CD8-positive, alpha-beta memory T cell (primary cell): ENCODE measurements at regions not wholly inside any gene's neighbourhood (a gene's known extent, or its start where the extent isn't known, plus 50 kb on each side); places are given as distances from the start of the nearest gene placed in this dataset.
A peak's percentile ranks its signal among the peaks of the same experiment; 100 is the strongest.
"Not testable (repeated sequence)": the region's sequence is repeated elsewhere in the genome, so short reads cannot be mapped to it uniquely, and the experiment has no call there.

Experiments
- CTCF ChIA-PET: fragments of 350-600 bp; sonication (Branson Sonifier 250); formaldehyde crosslinking; loops from one replicate; lab custom pipeline; 2021; ENCODE audit warnings: antibody characterized with exemption; lab: Charles Lee
- POLR2A ChIA-PET: fragments of 350-600 bp; sonication (Branson Sonifier 250); formaldehyde crosslinking; loops from one replicate; lab custom pipeline; 2021; ENCODE audit warnings: antibody characterized with exemption; lab: Charles Lee
- DNase-seq, 5 donors: peaks; one replicate each; pipeline versions ENCODE4 v3.0.0 to v3.0.0-alpha.2; 2020 to 2022; ENCODE audit warnings: mixed read lengths in 1 of 5
- H3K27ac ChIP-seq: one replicate; pipeline ENCODE4 v1.7.0; 2013; ENCODE audit warnings: low read depth, mild to moderate bottlenecking, low read length, moderate library complexity
- H3K27me3 ChIP-seq: 2 replicates; pipeline ENCODE4 v1.7.0; 2013; ENCODE audit warnings: low read length, mild to moderate bottlenecking; ENCODE audit not compliant: insufficient read depth, poor library complexity, severe bottlenecking
- H3K36me3 ChIP-seq: 2 replicates; pipeline ENCODE4 v1.7.0; 2013; ENCODE audit warnings: mild to moderate bottlenecking, low read length, moderate library complexity; ENCODE audit not compliant: insufficient read depth
- H3K4me1 ChIP-seq: 2 replicates; pipeline ENCODE4 v1.7.0; 2013; ENCODE audit warnings: mild to moderate bottlenecking, low read length, moderate library complexity; ENCODE audit not compliant: insufficient read depth
- H3K4me3 ChIP-seq: 2 replicates; pipeline ENCODE4 v1.7.0; 2013; ENCODE audit warnings: mild to moderate bottlenecking, low read length
- H3K9me3 ChIP-seq: 2 replicates; pipeline ENCODE4 v1.7.0; 2013; ENCODE audit warnings: mild to moderate bottlenecking, low read length
- H3K27ac Mint-ChIP-seq, 8 donors: one replicate each; pipeline ENCODE4 v1.8.0; 2020 to 2021; ENCODE audit warnings: mixed read lengths in 8 of 8, mild to moderate bottlenecking in 6 of 8, inconsistent platforms in 3 of 8, moderate library complexity in 3 of 8
- H3K27me3 Mint-ChIP-seq, 2 donors: one replicate each; pipeline ENCODE4 v1.8.0; 2020 to 2021; ENCODE audit warnings: mixed read lengths in 2 of 2, mild to moderate bottlenecking in 1 of 2, moderate library complexity in 1 of 2
- H3K36me3 Mint-ChIP-seq, 3 donors: one replicate each; pipeline ENCODE4 v1.8.0; 2020 to 2021; ENCODE audit warnings: mixed read lengths in 3 of 3, inconsistent platforms in 1 of 3, mild to moderate bottlenecking in 1 of 3
- H3K4me1 Mint-ChIP-seq, 3 donors: one replicate each; pipeline ENCODE4 v1.8.0; 2020 to 2021; ENCODE audit warnings: mixed read lengths in 3 of 3, inconsistent platforms in 1 of 3, mild to moderate bottlenecking in 1 of 3
- H3K4me3 Mint-ChIP-seq, 7 donors: one replicate each; pipeline ENCODE4 v1.8.0; 2020 to 2021; ENCODE audit warnings: mixed read lengths in 7 of 7, mild to moderate bottlenecking in 6 of 7, moderate library complexity in 4 of 7, inconsistent platforms in 2 of 7
- H3K9me3 Mint-ChIP-seq, 5 donors: one replicate each; pipeline ENCODE4 v1.8.0; 2020 to 2022; ENCODE audit warnings: mixed read lengths in 5 of 5, mild to moderate bottlenecking in 3 of 5, moderate library complexity in 2 of 5, inconsistent platforms in 1 of 5

- H3K9me3 ChIP-seq, POLR2A ChIA-PET, H3K27me3 Mint-ChIP-seq, H3K36me3 Mint-ChIP-seq, H3K4me1 ChIP-seq, H3K27me3 ChIP-seq, H3K27ac Mint-ChIP-seq, H3K9me3 Mint-ChIP-seq, H3K36me3 ChIP-seq, CTCF ChIA-PET, DNase-seq, H3K4me3 ChIP-seq, H3K27ac ChIP-seq, H3K4me1 Mint-ChIP-seq, H3K4me3 Mint-ChIP-seq: not testable (repeated sequence)
Measured at GRCh38 chr15:20194591-20195198, 346.9 kb downstream of the GOLGA6L6 start.

GRCh38 chr15:20192982-20193929, 348.3 kb downstream of the GOLGA6L6 start:
- H3K4me1 Mint-ChIP-seq, POLR2A ChIA-PET, CTCF ChIA-PET, H3K4me3 ChIP-seq, H3K4me1 ChIP-seq, H3K27ac ChIP-seq, H3K9me3 Mint-ChIP-seq, H3K36me3 Mint-ChIP-seq, H3K4me3 Mint-ChIP-seq, H3K9me3 ChIP-seq, H3K27me3 Mint-ChIP-seq, H3K36me3 ChIP-seq, H3K27me3 ChIP-seq, H3K27ac Mint-ChIP-seq: not testable (repeated sequence)
- DNase-seq: peak; percentile 30 to 73 (median 45)

- H3K9me3 Mint-ChIP-seq, H3K36me3 Mint-ChIP-seq, H3K27ac ChIP-seq, POLR2A ChIA-PET, H3K4me3 ChIP-seq, CTCF ChIA-PET, H3K9me3 ChIP-seq, H3K27me3 Mint-ChIP-seq, H3K4me1 ChIP-seq, H3K4me1 Mint-ChIP-seq, H3K27me3 ChIP-seq, DNase-seq, H3K36me3 ChIP-seq, H3K4me3 Mint-ChIP-seq, H3K27ac Mint-ChIP-seq: not testable (repeated sequence)
Measured at GRCh38 chr15:20191508-20192125, 350.0 kb downstream of the GOLGA6L6 start.

GRCh38 chr15:20188611-20189010, 353.0 kb downstream of the GOLGA6L6 start:
- DNase-seq, H3K27ac Mint-ChIP-seq, H3K36me3 ChIP-seq, CTCF ChIA-PET, H3K9me3 ChIP-seq, POLR2A ChIA-PET, H3K4me1 ChIP-seq, H3K4me3 ChIP-seq, H3K9me3 Mint-ChIP-seq, H3K27me3 ChIP-seq, H3K4me3 Mint-ChIP-seq, H3K36me3 Mint-ChIP-seq, H3K27ac ChIP-seq, H3K27me3 Mint-ChIP-seq, H3K4me1 Mint-ChIP-seq: not testable (repeated sequence)

- H3K4me1 ChIP-seq, H3K4me3 ChIP-seq, POLR2A ChIA-PET, H3K36me3 ChIP-seq, H3K4me3 Mint-ChIP-seq, H3K27ac Mint-ChIP-seq, CTCF ChIA-PET, H3K9me3 ChIP-seq, H3K36me3 Mint-ChIP-seq, H3K9me3 Mint-ChIP-seq, DNase-seq, H3K27ac ChIP-seq, H3K27me3 ChIP-seq, H3K4me1 Mint-ChIP-seq, H3K27me3 Mint-ChIP-seq: not testable (repeated sequence)
Measured at GRCh38 chr15:20187370-20188355, 353.9 kb downstream of the GOLGA6L6 start.

- DNase-seq, H3K27me3 Mint-ChIP-seq, H3K27me3 ChIP-seq, H3K4me1 ChIP-seq, H3K4me3 ChIP-seq, H3K4me1 Mint-ChIP-seq, CTCF ChIA-PET, H3K9me3 Mint-ChIP-seq, H3K36me3 ChIP-seq, H3K36me3 Mint-ChIP-seq, H3K27ac Mint-ChIP-seq, H3K4me3 Mint-ChIP-seq, H3K27ac ChIP-seq, POLR2A ChIA-PET, H3K9me3 ChIP-seq: not testable (repeated sequence)
Measured at GRCh38 chr15:20184879-20185278, 356.7 kb downstream of the GOLGA6L6 start.

- H3K9me3 ChIP-seq, H3K27me3 ChIP-seq, POLR2A ChIA-PET, CTCF ChIA-PET, H3K9me3 Mint-ChIP-seq, H3K36me3 Mint-ChIP-seq, H3K27ac ChIP-seq, H3K4me1 Mint-ChIP-seq, H3K4me1 ChIP-seq, H3K36me3 ChIP-seq, H3K27ac Mint-ChIP-seq, H3K27me3 Mint-ChIP-seq, H3K4me3 Mint-ChIP-seq, H3K4me3 ChIP-seq: not testable (repeated sequence)
- peak in 1 of 5 donors; percentile 31 for DNase-seq
Measured at GRCh38 chr15:20168221-20168620, 373.4 kb downstream of the GOLGA6L6 start.

GRCh38 chr15:20153528-20153927, 388.1 kb downstream of the GOLGA6L6 start:
- H3K4me1 ChIP-seq, H3K4me1 Mint-ChIP-seq, H3K27ac Mint-ChIP-seq, H3K27me3 Mint-ChIP-seq, H3K27ac ChIP-seq, H3K36me3 Mint-ChIP-seq, H3K4me3 ChIP-seq, H3K9me3 ChIP-seq, DNase-seq, H3K9me3 Mint-ChIP-seq, H3K27me3 ChIP-seq, POLR2A ChIA-PET, CTCF ChIA-PET, H3K36me3 ChIP-seq, H3K4me3 Mint-ChIP-seq: not testable (repeated sequence)
